DND-41 (cell line): ENCODE measurements at regions not wholly inside any gene's neighbourhood (a gene's known extent, or its start where the extent isn't known, plus 50 kb on each side); places are given as distances from the start of the nearest gene placed in this dataset.
"Not testable (repeated sequence)": the region's sequence is repeated elsewhere in the genome, so short reads cannot be mapped to it uniquely, and the experiment has no call there.

Experiments
- ATAC-seq: fragments of 200-7000 bp; cut with Tn5 transposase; 3 replicates; pipeline ENCODE4 v1.9.1; 2021; ENCODE audit warnings: low read depth; ENCODE audit not compliant: insufficient read depth
- DNase-seq: peaks from one replicate; pipeline ENCODE4 v3.0.0-alpha.2; 2020
- H2AFZ ChIP-seq: 2 replicates; pipeline ENCODE4 v1.6.0; 2012; ENCODE audit warnings: low read depth, low read length
- H3K27ac ChIP-seq: 2 replicates; pipeline ENCODE4 v1.5.1; 2012; ENCODE audit warnings: low read length, inconsistent platforms
- H3K27me3 ChIP-seq: fragments of 200-600 bp; sonication (generic); 2 replicates; pipeline ENCODE4 v1.6.0; 2012; ENCODE audit warnings: low read length, mild to moderate bottlenecking, inconsistent platforms; ENCODE audit not compliant: insufficient read depth, poor library complexity
- H3K36me3 ChIP-seq: 2 replicates; pipeline ENCODE4 v1.5.1; 2012; ENCODE audit warnings: low read length, inconsistent platforms; ENCODE audit not compliant: insufficient read depth
- H3K4me1 ChIP-seq: 2 replicates; pipeline ENCODE4 v1.5.1; 2012; ENCODE audit warnings: mild to moderate bottlenecking, low read length; ENCODE audit not compliant: insufficient read depth
- H3K4me2 ChIP-seq: 2 replicates; pipeline ENCODE4 v1.6.0; 2012; ENCODE audit warnings: mild to moderate bottlenecking, moderate library complexity, low read length, inconsistent platforms; ENCODE audit not compliant: insufficient read depth
- H3K4me3 ChIP-seq, 2 experiments: fragments of 200-600 bp in 1 of 2; shearing (Covaris generic) in 1 of 2; 2 replicates each; pipeline ENCODE4 v1.5.1; 2012 to 2016; ENCODE audit warnings: inconsistent platforms in 2 of 2, low read length in 2 of 2, mild to moderate bottlenecking in 2 of 2, low read depth in 1 of 2, moderate library complexity in 1 of 2
- H3K79me2 ChIP-seq: 2 replicates; pipeline ENCODE4 v1.6.0; 2012; ENCODE audit warnings: low read length, inconsistent platforms; ENCODE audit not compliant: insufficient read depth
- H3K9ac ChIP-seq: 2 replicates; pipeline ENCODE4 v1.6.0; 2012; ENCODE audit warnings: low read depth, mild to moderate bottlenecking, inconsistent platforms, low read length, moderate library complexity
- H3K9me3 ChIP-seq: 2 replicates; pipeline ENCODE4 v1.5.1; 2012; ENCODE audit warnings: low read length, moderate library complexity, mild to moderate bottlenecking, inconsistent platforms; ENCODE audit not compliant: insufficient read depth, severe bottlenecking
- H4K20me1 ChIP-seq: 2 replicates; pipeline ENCODE4 v1.6.0; 2012; ENCODE audit warnings: low read length; ENCODE audit not compliant: insufficient read depth

- H3K9me3 ChIP-seq, H3K36me3 ChIP-seq, H4K20me1 ChIP-seq, H3K27me3 ChIP-seq, H3K9ac ChIP-seq, H2AFZ ChIP-seq, H3K27ac ChIP-seq, H3K79me2 ChIP-seq, ATAC-seq, H3K4me3 ChIP-seq, DNase-seq, H3K4me2 ChIP-seq, H3K4me1 ChIP-seq: not testable (repeated sequence)
These were observed 194.6 kb downstream of the ZNF92 start for GRCh38 chr7:65568226-65568625.

- not testable (repeated sequence) for H4K20me1 ChIP-seq, H3K27me3 ChIP-seq, ATAC-seq, DNase-seq, H3K27ac ChIP-seq, H3K4me3 ChIP-seq, H3K36me3 ChIP-seq, H3K4me1 ChIP-seq, H3K79me2 ChIP-seq, H3K9me3 ChIP-seq, H3K9ac ChIP-seq, H3K4me2 ChIP-seq, H2AFZ ChIP-seq
These were observed 197.3 kb downstream of the ZNF92 start for GRCh38 chr7:65570990-65571389.

- not testable (repeated sequence) for H3K9ac ChIP-seq, H3K4me1 ChIP-seq, H3K36me3 ChIP-seq, H3K4me2 ChIP-seq, H3K9me3 ChIP-seq, H3K27ac ChIP-seq, H3K4me3 ChIP-seq, H3K27me3 ChIP-seq, H4K20me1 ChIP-seq, H2AFZ ChIP-seq, H3K79me2 ChIP-seq
- ATAC-seq (peak; percentile 33; the same call in 1 of the 3 replicates), DNase-seq (peak; percentile 8)
These were observed 198.9 kb downstream of the ZNF92 start for GRCh38 chr7:65572581-65572980.

- not testable (repeated sequence) for H4K20me1 ChIP-seq, H3K9ac ChIP-seq, DNase-seq, H3K27me3 ChIP-seq, H3K79me2 ChIP-seq, H3K4me1 ChIP-seq, H3K4me3 ChIP-seq, H3K36me3 ChIP-seq, H3K9me3 ChIP-seq, H2AFZ ChIP-seq, H3K27ac ChIP-seq, ATAC-seq, H3K4me2 ChIP-seq
These were observed 202.7 kb downstream of the ZNF92 start for GRCh38 chr7:65576370-65576769.

- not testable (repeated sequence) for H3K27me3 ChIP-seq, H3K4me2 ChIP-seq, H3K9me3 ChIP-seq, H3K4me3 ChIP-seq, H3K27ac ChIP-seq, H4K20me1 ChIP-seq, ATAC-seq, H3K36me3 ChIP-seq, DNase-seq, H3K4me1 ChIP-seq, H3K79me2 ChIP-seq, H3K9ac ChIP-seq, H2AFZ ChIP-seq
These were observed 209.0 kb downstream of the ZNF92 start for GRCh38 chr7:65582518-65583119.

- not testable (repeated sequence) for H3K4me1 ChIP-seq, H3K36me3 ChIP-seq, ATAC-seq, H3K4me3 ChIP-seq, H2AFZ ChIP-seq, DNase-seq, H4K20me1 ChIP-seq, H3K27ac ChIP-seq, H3K4me2 ChIP-seq, H3K9me3 ChIP-seq, H3K9ac ChIP-seq, H3K79me2 ChIP-seq, H3K27me3 ChIP-seq
These were observed 228.8 kb downstream of the ZNF92 start for GRCh38 chr7:65602495-65602894.
